ENCODE measurements at regions not wholly inside any gene's neighbourhood (a gene's known extent, or its start where the extent isn't known, plus 50 kb on each side); places are given as distances from the start of the nearest gene placed in this dataset.

DNA sequence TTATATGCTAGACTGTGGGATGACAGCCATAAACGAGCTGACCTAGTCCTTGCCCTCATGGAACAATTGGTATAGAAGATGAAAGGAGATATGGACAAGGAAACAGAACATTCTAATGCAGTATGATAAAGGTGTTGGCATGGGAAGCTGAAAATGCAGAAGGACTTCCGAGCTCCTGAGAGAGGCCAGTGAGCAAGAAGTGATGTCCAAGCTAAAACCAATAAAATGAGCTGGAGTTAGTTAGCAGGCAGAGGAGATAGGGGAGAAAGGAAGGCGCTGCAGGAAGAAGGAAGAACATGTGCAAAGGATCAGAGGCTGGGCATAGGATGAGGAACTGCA lies 64.5 kb downstream of the BOD1L2 start (continued):
- TF ChIP-seq, protein P1, sequence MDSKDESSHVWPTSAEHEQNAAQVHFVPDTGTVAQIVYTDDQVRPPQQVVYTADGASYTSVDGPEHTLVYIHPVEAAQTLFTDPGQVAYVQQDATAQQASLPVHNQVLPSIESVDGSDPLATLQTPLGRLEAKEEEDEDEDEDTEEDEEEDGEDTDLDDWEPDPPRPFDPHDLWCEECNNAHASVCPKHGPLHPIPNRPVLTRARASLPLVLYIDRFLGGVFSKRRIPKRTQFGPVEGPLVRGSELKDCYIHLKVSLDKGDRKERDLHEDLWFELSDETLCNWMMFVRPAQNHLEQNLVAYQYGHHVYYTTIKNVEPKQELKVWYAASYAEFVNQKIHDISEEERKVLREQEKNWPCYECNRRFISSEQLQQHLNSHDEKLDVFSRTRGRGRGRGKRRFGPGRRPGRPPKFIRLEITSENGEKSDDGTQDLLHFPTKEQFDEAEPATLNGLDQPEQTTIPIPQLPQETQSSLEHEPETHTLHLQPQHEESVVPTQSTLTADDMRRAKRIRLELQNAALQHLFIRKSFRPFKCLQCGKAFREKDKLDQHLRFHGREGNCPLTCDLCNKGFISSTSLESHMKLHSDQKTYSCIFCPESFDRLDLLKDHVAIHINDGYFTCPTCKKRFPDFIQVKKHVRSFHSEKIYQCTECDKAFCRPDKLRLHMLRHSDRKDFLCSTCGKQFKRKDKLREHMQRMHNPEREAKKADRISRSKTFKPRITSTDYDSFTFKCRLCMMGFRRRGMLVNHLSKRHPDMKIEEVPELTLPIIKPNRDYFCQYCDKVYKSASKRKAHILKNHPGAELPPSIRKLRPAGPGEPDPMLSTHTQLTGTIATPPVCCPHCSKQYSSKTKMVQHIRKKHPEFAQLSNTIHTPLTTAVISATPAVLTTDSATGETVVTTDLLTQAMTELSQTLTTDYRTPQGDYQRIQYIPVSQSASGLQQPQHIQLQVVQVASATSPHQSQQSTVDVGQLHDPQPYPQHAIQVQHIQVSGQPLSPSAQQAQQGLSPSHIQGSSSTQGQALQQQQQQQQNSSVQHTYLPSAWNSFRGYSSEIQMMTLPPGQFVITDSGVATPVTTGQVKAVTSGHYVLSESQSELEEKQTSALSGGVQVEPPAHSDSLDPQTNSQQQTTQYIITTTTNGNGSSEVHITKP (tag by site-specific recombination; IDR thresholded peaks at IDR 0.05) = no peak
- TF ChIP-seq ZNF223 (tag by site-specific recombination; IDR thresholded peaks at IDR 0.05) (no peak), ZSCAN23 (tag by site-specific recombination; IDR thresholded peaks at IDR 0.05) (no peak)
- TF ChIP-seq, protein P2, sequence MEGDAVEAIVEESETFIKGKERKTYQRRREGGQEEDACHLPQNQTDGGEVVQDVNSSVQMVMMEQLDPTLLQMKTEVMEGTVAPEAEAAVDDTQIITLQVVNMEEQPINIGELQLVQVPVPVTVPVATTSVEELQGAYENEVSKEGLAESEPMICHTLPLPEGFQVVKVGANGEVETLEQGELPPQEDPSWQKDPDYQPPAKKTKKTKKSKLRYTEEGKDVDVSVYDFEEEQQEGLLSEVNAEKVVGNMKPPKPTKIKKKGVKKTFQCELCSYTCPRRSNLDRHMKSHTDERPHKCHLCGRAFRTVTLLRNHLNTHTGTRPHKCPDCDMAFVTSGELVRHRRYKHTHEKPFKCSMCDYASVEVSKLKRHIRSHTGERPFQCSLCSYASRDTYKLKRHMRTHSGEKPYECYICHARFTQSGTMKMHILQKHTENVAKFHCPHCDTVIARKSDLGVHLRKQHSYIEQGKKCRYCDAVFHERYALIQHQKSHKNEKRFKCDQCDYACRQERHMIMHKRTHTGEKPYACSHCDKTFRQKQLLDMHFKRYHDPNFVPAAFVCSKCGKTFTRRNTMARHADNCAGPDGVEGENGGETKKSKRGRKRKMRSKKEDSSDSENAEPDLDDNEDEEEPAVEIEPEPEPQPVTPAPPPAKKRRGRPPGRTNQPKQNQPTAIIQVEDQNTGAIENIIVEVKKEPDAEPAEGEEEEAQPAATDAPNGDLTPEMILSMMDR (tag by site-specific recombination; IDR thresholded peaks at IDR 0.05) = no peak

- CTCF ChIA-PET = interaction anchor here (0.5 to 0.6 kb wide), 2 partner anchors 166 to 1643 kb away, joined by 3 to 6 read pairs; no protein-coding TSS in a partner anchor
- POLR2A ChIA-PET = no interaction called here
- Histone ChIP-seq H3K36me3 (ENCODE audit: control insufficient read depth in 2 of 2, insufficient read depth in 1 of 2, low read length in 2 of 2) (no peaks in the 10 kb centered on the region), H3K4me3 (ENCODE audit: low read depth, low read length) (no peak overlapping the region), H3K4me1 (ENCODE audit: control insufficient read depth, insufficient read depth, low read length) (no peaks in the 10 kb centered on the region), H3K27ac (ENCODE audit: extremely low read depth, low read depth, low read length) (no peak overlapping the region), H3K9me3 (ENCODE audit: control insufficient read depth, insufficient read depth, low read depth, low read length) (no peaks in the 10 kb centered on the region)
- no peak for TF ChIP-seq ZNF791 (tag by site-specific recombination; IDR thresholded peaks at IDR 0.05)
- no peak for TF ChIP-seq ZNF670 (tag by site-specific recombination; IDR thresholded peaks at IDR 0.05; ENCODE audit: low read depth)
- TF ChIP-seq ZFP41 (tag by site-specific recombination; IDR thresholded peaks at IDR 0.05; ENCODE audit: borderline replicate concordance) = no peak
- TF ChIP-seq ZBTB48 (tag by site-specific recombination; IDR thresholded peaks at IDR 0.05) = no peak
- no peak for TF ChIP-seq AEBP2 (tag by site-specific recombination; IDR thresholded peaks at IDR 0.05; ENCODE audit: borderline replicate concordance)
- TF ChIP-seq ZNF202 (tag by site-specific recombination; IDR thresholded peaks at IDR 0.05; ENCODE audit: borderline replicate concordance) = no peak
- TF ChIP-seq ZNF48 (tag by site-specific recombination; IDR thresholded peaks at IDR 0.05) = no peak
- no peak for TF ChIP-seq ATF2 (tag by site-specific recombination; IDR thresholded peaks at IDR 0.05; ENCODE audit: low read depth)
- TF ChIP-seq ZNF560 (tag by site-specific recombination; IDR thresholded peaks at IDR 0.05; ENCODE audit: borderline replicate concordance) = no peak
- no peak for TF ChIP-seq ZNF24 (tag by site-specific recombination; IDR thresholded peaks at IDR 0.05)
- TF ChIP-seq ZNF555 (tag by site-specific recombination; conservative IDR thresholded peaks at IDR 0.05) = no peak
- TF ChIP-seq GLIS1 (tag by site-specific recombination; IDR thresholded peaks at IDR 0.05) = no peak
- no peak for TF ChIP-seq MYNN (tag by site-specific recombination; IDR thresholded peaks at IDR 0.05; ENCODE audit: borderline replicate concordance)
- TF ChIP-seq ZBTB20 (tag by site-specific recombination; IDR thresholded peaks at IDR 0.05) = no peak
Observed at GRCh38 chr18:57211776-57212175, 64.9 kb downstream of the BOD1L2 start.
